Mucosa of rectum (tissue), 2 donors: ENCODE measurements at regions not wholly inside any gene's neighbourhood (a gene's known extent, or its start where the extent isn't known, plus 50 kb on each side); places are given as distances from the start of the nearest gene placed in this dataset.
"Not testable (repeated sequence)": the region's sequence is repeated elsewhere in the genome, so short reads cannot be mapped to it uniquely, and the experiment has no call there.

ENCODE experiments used
- H3K27ac ChIP-seq, 2 donors: one replicate each; pipeline ENCODE4 v1.7.0; 2013; ENCODE audit warnings: inconsistent platforms in 2 of 2, low read depth in 2 of 2, low read length in 2 of 2
- H3K27me3 ChIP-seq, 2 donors: one replicate each; pipeline ENCODE4 v1.7.0; 2013; ENCODE audit warnings: low read length in 2 of 2; ENCODE audit not compliant: control insufficient read depth in 2 of 2, insufficient read depth in 2 of 2
- H3K36me3 ChIP-seq, 2 donors: one replicate each; pipeline ENCODE4 v1.7.0; 2013; ENCODE audit warnings: low read length in 2 of 2; ENCODE audit not compliant: control insufficient read depth in 2 of 2, insufficient read depth in 2 of 2
- H3K4me1 ChIP-seq, 2 donors: one replicate each; pipeline ENCODE4 v1.7.0; 2013; ENCODE audit warnings: low read length in 2 of 2, mild to moderate bottlenecking in 1 of 2; ENCODE audit not compliant: control insufficient read depth in 2 of 2, insufficient read depth in 2 of 2
- H3K4me3 ChIP-seq, 2 donors: one replicate each; pipeline ENCODE4 v1.7.0; 2013; ENCODE audit warnings: low read length in 2 of 2
- H3K9ac ChIP-seq, 2 donors: one replicate each; pipeline ENCODE4 v1.7.0; 2013; ENCODE audit warnings: low read length in 2 of 2, low read depth in 1 of 2, mild to moderate bottlenecking in 1 of 2
- H3K9me3 ChIP-seq, 2 donors: one replicate each; pipeline ENCODE4 v1.7.0; 2013; ENCODE audit warnings: low read length in 2 of 2; ENCODE audit not compliant: control insufficient read depth in 2 of 2
- donor health status: healthy.
- donor health status: Normal muscosa, but diverticular disease.

DNA sequence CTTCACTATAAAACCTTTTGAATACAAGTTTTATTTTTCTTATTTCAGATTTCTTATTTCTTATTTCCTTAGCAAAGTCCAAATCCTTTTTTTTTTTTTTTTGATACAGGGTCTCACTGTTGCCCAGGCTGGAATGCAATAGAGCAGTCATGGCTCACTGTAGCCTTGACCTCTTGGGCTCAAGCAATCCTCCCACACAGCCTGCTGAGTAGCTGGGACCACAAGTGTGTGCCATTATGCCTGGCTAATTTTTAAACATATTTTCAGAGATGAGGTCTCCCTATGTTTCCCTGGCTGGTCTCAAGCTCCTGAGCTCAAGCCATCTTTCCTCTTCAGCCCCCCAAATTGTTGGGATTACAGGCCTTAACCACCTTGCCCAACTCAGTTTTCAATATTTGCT lies 334.3 kb downstream of the DLEU7 start:
- no peaks in the 10 kb centered on the region for H3K9me3 ChIP-seq
- no peaks in the 10 kb centered on the region for H3K27me3 ChIP-seq
- H3K4me1 ChIP-seq, result peaks cover 19 to 25% of the 10 kb centered on the region in 2 donors
- no peak overlapping the region for H3K4me3 ChIP-seq
- H3K9ac ChIP-seq, result no peak overlapping the region
- no peak overlapping the region for H3K27ac ChIP-seq
- H3K36me3 ChIP-seq, result no peaks in the 10 kb centered on the region

DNA sequence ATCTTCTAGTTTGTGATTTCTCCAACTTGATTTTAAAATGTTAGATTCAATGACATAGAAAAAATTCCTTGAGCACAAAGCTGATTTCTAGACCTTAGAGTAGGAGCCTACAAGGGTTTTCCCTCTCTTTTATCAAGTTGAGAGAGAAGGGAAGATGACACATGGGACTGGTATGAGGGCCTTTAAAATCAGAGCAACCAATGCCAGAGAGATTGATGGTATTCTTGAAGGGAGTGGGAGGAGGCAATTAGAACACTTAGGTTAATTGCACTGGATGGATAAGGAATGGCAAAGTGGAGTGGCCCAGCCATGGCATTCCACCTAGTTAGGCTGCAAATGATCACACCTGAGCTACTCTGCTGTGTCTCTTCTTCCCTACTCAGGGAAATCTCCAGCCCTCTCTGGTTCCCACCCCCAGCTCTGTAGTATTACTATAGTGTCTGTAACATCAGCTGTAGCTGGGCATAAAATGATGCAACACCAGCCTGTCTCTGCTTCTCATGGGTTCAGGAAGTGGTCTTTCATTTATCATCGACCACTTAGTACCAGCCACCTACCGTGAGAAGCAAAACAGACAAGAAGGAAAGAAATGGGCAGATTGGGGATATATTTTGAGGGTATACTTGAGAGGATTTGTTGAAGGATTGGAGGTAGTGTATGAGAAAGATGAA lies 333.6 kb downstream of the DLEU7 start:
- H3K4me1 ChIP-seq, result peaks cover 19 to 25% of the 10 kb centered on the region in 2 donors

DNA sequence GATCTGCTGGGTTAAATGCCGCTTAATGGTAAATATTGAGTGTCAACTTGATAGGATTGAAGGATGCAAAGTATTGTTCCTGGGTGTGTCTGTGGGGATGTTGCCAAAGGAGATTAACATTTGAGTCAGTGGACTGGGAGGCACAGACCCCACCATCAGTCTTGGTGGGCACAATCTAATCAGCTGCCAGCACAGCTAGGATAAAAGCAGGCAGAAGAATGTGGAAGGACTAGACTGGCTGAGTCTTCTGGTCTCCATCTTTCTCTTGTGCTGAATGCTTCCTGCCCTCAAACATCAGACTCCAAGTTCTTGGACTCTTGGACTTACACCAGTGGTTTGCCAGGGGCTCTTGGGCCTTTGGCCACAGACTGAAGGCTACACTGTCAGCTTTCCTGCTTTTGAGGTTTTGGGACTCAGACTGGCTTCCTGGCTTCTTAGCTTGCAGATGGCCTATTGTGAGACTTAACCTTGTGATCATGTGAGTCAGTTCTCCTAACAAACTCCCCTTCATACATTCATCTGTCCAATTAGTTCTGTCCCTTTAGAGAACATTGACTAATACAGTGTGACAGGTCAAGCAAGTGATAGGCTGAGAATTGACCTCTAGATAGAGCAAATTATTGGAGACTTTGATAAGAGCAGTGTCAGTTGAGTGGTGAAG lies 332.5 kb downstream of the DLEU7 start:
- H3K9ac ChIP-seq, H3K27me3 ChIP-seq, H3K9me3 ChIP-seq, H3K36me3 ChIP-seq, H3K4me3 ChIP-seq: not testable (repeated sequence)
- Histone ChIP-seq H3K27ac (peak overlapping the region in 1 of 2 donors; percentile 16), H3K4me1 (peaks cover 19 to 25% of the 10 kb centered on the region in 2 donors)

More for the DNA sequence above, 333.6 kb downstream of the DLEU7 start:
- Histone ChIP-seq H3K27ac (no peak overlapping the region), H3K9me3 (no peaks in the 10 kb centered on the region), H3K9ac (no peak overlapping the region), H3K4me3 (no peak overlapping the region), H3K36me3 (no peaks in the 10 kb centered on the region), H3K27me3 (no peaks in the 10 kb centered on the region)

DNA sequence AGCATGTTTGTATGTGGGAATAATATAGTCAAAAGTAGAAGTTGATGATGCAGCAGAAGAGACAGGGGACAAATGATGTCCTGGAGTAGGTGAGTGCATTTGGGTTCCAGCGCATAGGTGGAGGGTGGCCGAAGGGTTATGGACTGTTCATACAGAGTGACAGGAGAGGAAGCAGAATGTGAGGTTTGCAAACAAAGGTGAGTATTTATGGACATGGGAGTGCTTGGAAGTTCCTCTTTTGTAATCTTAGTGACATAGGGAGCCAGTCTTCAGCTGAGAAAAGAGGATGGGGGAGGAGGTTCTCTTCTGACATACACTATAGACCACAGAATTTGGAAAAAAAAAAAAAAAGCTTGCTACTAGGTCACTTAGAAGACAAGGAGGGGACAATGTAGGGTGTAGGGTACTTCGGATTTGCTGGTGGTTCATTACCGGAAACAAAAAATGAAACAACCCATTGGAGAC lies 331.6 kb downstream of the DLEU7 start:
- H3K9ac ChIP-seq, result peak overlapping the region; percentile 67 to 73
- H3K4me1 ChIP-seq, result peaks cover 19 to 25% of the 10 kb centered on the region in 2 donors
- H3K27ac ChIP-seq, result peak overlapping the region; percentile 85
- H3K4me3 ChIP-seq, result peak overlapping the region; percentile 59 to 69
- H3K9me3 ChIP-seq, result no peaks in the 10 kb centered on the region
- H3K36me3 ChIP-seq, result no peaks in the 10 kb centered on the region
- no peaks in the 10 kb centered on the region for H3K27me3 ChIP-seq

DNA sequence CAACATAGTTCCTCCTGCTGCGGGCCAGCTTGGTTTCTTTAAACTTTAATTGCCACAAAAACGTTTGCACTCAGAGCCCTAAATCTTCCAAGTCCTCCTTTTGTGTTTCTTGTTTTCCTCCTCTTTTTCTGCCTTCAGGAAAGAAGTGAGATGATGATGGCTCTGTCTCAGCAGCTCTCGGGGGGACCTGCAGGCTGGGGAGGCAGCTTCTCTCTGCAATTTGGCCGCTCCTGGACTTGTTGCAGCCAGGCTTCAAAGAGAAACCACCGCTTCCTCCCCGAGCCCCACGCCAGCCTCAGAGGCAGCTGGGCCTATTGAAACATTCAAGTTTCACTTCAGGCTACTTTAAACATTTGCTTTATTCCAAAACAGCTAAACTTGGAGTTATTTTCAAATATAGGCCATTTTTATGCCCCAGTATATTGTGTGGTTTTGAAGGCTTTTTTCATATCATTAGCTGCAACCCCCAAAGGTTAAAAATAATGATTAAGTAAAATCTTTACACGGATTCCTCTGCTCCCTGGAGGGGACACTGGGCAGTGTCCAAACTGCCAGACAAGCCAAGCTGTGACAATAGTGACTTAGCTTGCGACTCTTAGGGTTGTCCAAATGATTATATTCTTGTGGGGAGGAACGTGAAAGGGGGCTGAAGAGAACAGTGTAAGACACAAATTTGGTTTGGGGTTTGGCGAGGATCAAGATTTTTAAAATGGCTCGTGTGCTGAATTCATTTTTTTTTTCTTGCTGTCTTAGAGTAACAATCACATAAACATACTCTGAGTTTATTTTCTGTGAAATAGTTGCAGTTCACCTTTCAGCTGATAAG lies 330.8 kb downstream of the DLEU7 start:
- Histone ChIP-seq H3K27ac (peak overlapping the region; percentile 85), H3K36me3 (no peaks in the 10 kb centered on the region), H3K4me1 (peaks cover 19 to 25% of the 10 kb centered on the region in 2 donors), H3K27me3 (no peaks in the 10 kb centered on the region), H3K9me3 (no peaks in the 10 kb centered on the region), H3K4me3 (peak overlapping the region; percentile 59 to 69), H3K9ac (peak overlapping the region; percentile 67 to 73)

DNA sequence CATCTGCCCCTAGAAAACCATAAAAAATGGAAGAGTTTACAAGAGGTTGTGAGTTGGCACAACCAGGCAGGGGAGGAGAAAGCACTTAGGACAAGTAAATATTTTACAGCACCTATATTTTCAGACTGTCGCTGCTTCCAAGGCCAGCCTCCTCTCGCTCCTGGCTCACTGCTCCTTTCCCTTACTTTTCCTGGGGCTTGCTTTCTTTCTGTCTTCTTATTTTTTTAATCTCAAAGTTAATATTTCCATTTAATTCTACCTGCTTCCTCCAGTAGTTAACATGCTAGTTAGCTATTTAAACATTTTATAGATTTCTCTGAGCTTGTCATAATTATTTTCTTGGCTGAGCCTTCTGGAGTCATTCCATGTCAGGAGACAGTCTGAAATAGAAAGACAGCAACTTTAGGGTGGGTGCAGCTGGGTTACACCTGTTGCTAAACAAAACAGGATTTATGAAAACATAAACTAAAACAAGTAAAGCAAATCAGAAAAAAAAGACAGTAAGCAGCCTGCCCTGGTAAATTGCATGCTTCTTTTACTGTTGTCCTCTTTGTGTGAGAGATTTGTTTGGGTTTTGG lies 330.1 kb downstream of the DLEU7 start:
- Histone ChIP-seq H3K9ac (peak overlapping the region in 1 of 2 donors; percentile 67), H3K27me3 (no peaks in the 10 kb centered on the region), H3K4me3 (peak overlapping the region; percentile 33 to 69), H3K4me1 (peaks cover 19 to 25% of the 10 kb centered on the region in 2 donors), H3K27ac (peak overlapping the region; percentile 85), H3K36me3 (no peaks in the 10 kb centered on the region), H3K9me3 (no peaks in the 10 kb centered on the region)

DNA sequence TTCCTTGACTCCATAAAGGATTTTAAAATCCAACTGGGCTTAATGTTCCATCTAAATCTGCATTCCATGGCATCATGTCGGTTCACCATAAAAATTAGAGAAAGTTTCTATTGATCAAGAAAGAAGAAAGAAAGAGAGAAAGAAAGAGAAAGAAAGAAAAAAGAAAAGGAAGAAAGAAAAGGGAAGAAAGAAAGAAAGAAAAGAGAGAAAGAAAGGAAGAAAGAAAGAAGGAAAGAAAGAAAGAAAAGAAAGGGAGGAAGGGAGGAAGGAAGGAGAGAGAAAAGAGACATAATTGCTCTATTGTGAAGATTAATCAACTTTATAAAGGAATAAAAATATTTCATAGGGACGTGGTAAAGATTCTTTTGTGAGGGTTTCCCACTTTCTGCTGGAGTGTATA lies 329.2 kb downstream of the DLEU7 start:
- H3K4me3 ChIP-seq, result no peak overlapping the region
- H3K27ac ChIP-seq, result no peak overlapping the region
- peaks cover 19 to 25% of the 10 kb centered on the region in 2 donors for H3K4me1 ChIP-seq
- H3K9ac ChIP-seq, result no peak overlapping the region
- no peaks in the 10 kb centered on the region for H3K9me3 ChIP-seq
- H3K27me3 ChIP-seq, result no peaks in the 10 kb centered on the region
- no peaks in the 10 kb centered on the region for H3K36me3 ChIP-seq

DNA sequence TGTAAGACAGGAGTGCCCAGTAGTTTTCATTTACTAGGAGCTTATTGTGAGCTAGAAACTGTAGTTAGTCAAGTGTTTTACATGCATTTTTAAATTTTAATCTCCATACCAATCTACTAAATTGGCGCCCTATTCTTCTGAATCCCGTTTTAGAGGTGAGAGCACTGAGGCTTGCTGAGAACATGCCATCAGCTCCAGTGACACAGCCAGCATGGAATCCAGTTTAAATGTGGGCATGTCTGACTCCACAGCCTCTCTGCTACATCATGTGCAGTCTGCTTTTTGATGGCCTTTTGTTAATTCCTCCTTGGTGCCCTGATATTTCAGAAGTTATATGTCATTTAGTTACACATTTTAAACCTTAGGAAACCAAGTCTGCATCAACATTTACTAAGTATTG lies 325.4 kb downstream of the DLEU7 start:
- H3K4me1 ChIP-seq, result peaks cover 4 to 17% of the 10 kb centered on the region in 2 donors
- peak overlapping the region in 1 of 2 donors; percentile 27 for H3K27ac ChIP-seq
- H3K9me3 ChIP-seq, result no peaks in the 10 kb centered on the region
- H3K4me3 ChIP-seq, result no peak overlapping the region
- H3K36me3 ChIP-seq, result no peaks in the 10 kb centered on the region
- no peaks in the 10 kb centered on the region for H3K27me3 ChIP-seq
- H3K9ac ChIP-seq, result no peak overlapping the region

DNA sequence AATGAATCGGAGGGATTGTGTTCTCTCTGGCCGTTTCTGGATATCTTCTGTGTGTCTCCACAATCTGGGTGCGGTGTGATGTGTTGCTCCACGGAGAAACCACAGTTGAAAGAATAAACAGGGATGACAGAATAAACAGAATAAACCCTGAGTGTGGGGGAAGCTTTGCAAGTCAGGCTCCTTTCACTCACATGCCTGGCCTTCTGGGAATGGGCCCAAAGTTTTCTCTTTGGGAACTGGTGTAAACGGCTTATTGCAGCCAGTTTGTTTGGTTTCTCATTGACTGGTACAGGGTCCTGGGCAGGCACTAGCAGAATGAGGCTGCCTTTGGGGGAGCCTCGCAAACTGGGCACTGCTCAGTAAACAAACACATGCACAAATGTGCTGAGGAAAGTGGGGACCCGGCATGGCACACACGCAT lies 324.7 kb downstream of the DLEU7 start:
- H3K36me3 ChIP-seq, result no peaks in the 10 kb centered on the region
- H3K9me3 ChIP-seq, result no peaks in the 10 kb centered on the region
- H3K4me3 ChIP-seq, result no peak overlapping the region
- H3K27ac ChIP-seq, result peak overlapping the region; percentile 27 to 40
- H3K27me3 ChIP-seq, result no peaks in the 10 kb centered on the region
- peaks cover 4 to 11% of the 10 kb centered on the region in 2 donors for H3K4me1 ChIP-seq
- no peak overlapping the region for H3K9ac ChIP-seq
